SU-DHL-6 (cell line): ENCODE measurements at regions not wholly inside any gene's neighbourhood (a gene's known extent, or its start where the extent isn't known, plus 50 kb on each side); places are given as distances from the start of the nearest gene placed in this dataset.
"Not testable (repeated sequence)": the region's sequence is repeated elsewhere in the genome, so short reads cannot be mapped to it uniquely, and the experiment has no call there.

Experiments
- H2AFZ ChIP-seq: fragments of 200-600 bp; sonication (generic); 2 replicates; pipeline ENCODE4 v1.6.1; 2014; ENCODE audit warnings: low read depth, mild to moderate bottlenecking, moderate library complexity, mixed read lengths, antibody characterized with exemption, low read length; ENCODE audit not compliant: severe bottlenecking
- H3F3A ChIP-seq: fragments of 200-600 bp; shearing (Covaris generic); 2 replicates; pipeline ENCODE4 v1.6.0; 2016; ENCODE audit warnings: antibody characterized with exemption, mild to moderate bottlenecking; ENCODE audit not compliant: insufficient read depth
- H3K27ac ChIP-seq: fragments of 200-600 bp; sonication (generic); 2 replicates; pipeline ENCODE4 v1.5.1; 2016; ENCODE audit warnings: low read depth, mild to moderate bottlenecking, low read length, moderate library complexity, mixed read lengths
- H3K27me3 ChIP-seq: fragments of 200-600 bp; sonication (generic), shearing (Covaris generic); 2 replicates; pipeline ENCODE4 v1.6.0; 2014; ENCODE audit warnings: mild to moderate bottlenecking, low read length
- H3K36me3 ChIP-seq: fragments of 200-600 bp; sonication (generic); 2 replicates; pipeline ENCODE4 v1.6.1; 2014; ENCODE audit warnings: mild to moderate bottlenecking, low read length, mixed read lengths
- H3K4me2 ChIP-seq: fragments of 300-600, 200-600 bp; shearing (Covaris generic), sonication (generic); 2 replicates; pipeline ENCODE4 v1.6.0; 2014; ENCODE audit warnings: low read length, low read depth, mild to moderate bottlenecking; ENCODE audit not compliant: poor library complexity, severe bottlenecking
- H3K4me3 ChIP-seq: fragments of 200-600 bp; sonication (generic); 2 replicates; pipeline ENCODE4 v1.5.1; 2014; ENCODE audit warnings: antibody characterized with exemption, low read length, mild to moderate bottlenecking, mixed read lengths; ENCODE audit not compliant: insufficient read depth, poor library complexity, severe bottlenecking
- H3K79me2 ChIP-seq: fragments of 200-600 bp; sonication (generic); 2 replicates; pipeline ENCODE4 v1.6.1; 2014; ENCODE audit warnings: mild to moderate bottlenecking, low read length, moderate library complexity; ENCODE audit not compliant: insufficient read depth
- H3K9ac ChIP-seq: fragments of 200-600 bp; sonication (generic); 2 replicates; pipeline ENCODE4 v1.7.0; 2014; ENCODE audit warnings: mild to moderate bottlenecking, low read length
- H3K9me2 ChIP-seq: fragments of 200-600 bp; sonication (generic); replicated peaks from 2 replicates; pipeline ENCODE4 v1.6.1; 2014; ENCODE audit warnings: low read length; ENCODE audit not compliant: insufficient read depth
- H3K9me3 ChIP-seq: fragments of 200-600 bp; sonication (generic); 2 replicates; pipeline ENCODE4 v1.6.1; 2014; ENCODE audit warnings: low read length, mixed read lengths; ENCODE audit not compliant: insufficient read depth
- H4K20me1 ChIP-seq: fragments of 200-600 bp; sonication (generic); 2 replicates; pipeline ENCODE4 v1.6.1; 2014; ENCODE audit warnings: low read depth, mild to moderate bottlenecking, antibody characterized with exemption, low read length, moderate library complexity, mixed read lengths
- EZH2phosphoT487 ChIP-seq: fragments of 200-600 bp; sonication (generic), shearing (Covaris generic); conservative IDR thresholded peaks from 2 replicates; pipeline ENCODE4 v1.6.1; 2018; ENCODE audit warnings: mild to moderate bottlenecking, antibody characterized with exemption, low read length, moderate library complexity, mixed read lengths
- TF ChIP-seq, protein P1 (sequence below): fragments of 200-600 bp; sonication (generic); IDR thresholded peaks from one replicate; pipeline ENCODE4 v1.5.1; 2017; ENCODE audit warnings: antibody characterized with exemption, mild to moderate bottlenecking, low read length, moderate library complexity; ENCODE audit not compliant: insufficient read depth, poor library complexity, severe bottlenecking

GRCh38 chr11:134499990-134500389 lies 87.9 kb upstream of the B3GAT1 start:
- Histone ChIP-seq H3K9ac (no peak overlapping the region), H3K9me3 (no peaks in the 10 kb centered on the region), H3K4me3 (no peak overlapping the region), H3K9me2 (no peaks in the 10 kb centered on the region), H3K36me3 (no peaks in the 10 kb centered on the region), H3K79me2 (no peaks in the 10 kb centered on the region), H3K27ac (no peak overlapping the region), H3K4me2 (no peak overlapping the region), H3F3A (no peaks in the 10 kb centered on the region), H2AFZ (no peak overlapping the region), H3K27me3 (no peaks in the 10 kb centered on the region), H4K20me1 (no peaks in the 10 kb centered on the region)
- TF ChIP-seq, protein P1, sequence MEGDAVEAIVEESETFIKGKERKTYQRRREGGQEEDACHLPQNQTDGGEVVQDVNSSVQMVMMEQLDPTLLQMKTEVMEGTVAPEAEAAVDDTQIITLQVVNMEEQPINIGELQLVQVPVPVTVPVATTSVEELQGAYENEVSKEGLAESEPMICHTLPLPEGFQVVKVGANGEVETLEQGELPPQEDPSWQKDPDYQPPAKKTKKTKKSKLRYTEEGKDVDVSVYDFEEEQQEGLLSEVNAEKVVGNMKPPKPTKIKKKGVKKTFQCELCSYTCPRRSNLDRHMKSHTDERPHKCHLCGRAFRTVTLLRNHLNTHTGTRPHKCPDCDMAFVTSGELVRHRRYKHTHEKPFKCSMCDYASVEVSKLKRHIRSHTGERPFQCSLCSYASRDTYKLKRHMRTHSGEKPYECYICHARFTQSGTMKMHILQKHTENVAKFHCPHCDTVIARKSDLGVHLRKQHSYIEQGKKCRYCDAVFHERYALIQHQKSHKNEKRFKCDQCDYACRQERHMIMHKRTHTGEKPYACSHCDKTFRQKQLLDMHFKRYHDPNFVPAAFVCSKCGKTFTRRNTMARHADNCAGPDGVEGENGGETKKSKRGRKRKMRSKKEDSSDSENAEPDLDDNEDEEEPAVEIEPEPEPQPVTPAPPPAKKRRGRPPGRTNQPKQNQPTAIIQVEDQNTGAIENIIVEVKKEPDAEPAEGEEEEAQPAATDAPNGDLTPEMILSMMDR = no peak
- TF ChIP-seq EZH2phosphoT487 = no peak

- Histone ChIP-seq H3K4me2 (no peak overlapping the region), H3K9me3 (no peaks in the 10 kb centered on the region), H3F3A (no peaks in the 10 kb centered on the region), H3K9me2 (no peaks in the 10 kb centered on the region), H4K20me1 (no peaks in the 10 kb centered on the region), H3K79me2 (no peaks in the 10 kb centered on the region), H3K9ac (no peak overlapping the region), H3K27me3 (no peaks in the 10 kb centered on the region), H2AFZ (no peak overlapping the region), H3K27ac (no peak overlapping the region), H3K4me3 (no peak overlapping the region), H3K36me3 (no peaks in the 10 kb centered on the region)
- no peak for TF ChIP-seq EZH2phosphoT487
- TF ChIP-seq, protein P1 = no peak
Measured at GRCh38 chr11:134498326-134499139, 86.5 kb upstream of the B3GAT1 start.

DNA sequence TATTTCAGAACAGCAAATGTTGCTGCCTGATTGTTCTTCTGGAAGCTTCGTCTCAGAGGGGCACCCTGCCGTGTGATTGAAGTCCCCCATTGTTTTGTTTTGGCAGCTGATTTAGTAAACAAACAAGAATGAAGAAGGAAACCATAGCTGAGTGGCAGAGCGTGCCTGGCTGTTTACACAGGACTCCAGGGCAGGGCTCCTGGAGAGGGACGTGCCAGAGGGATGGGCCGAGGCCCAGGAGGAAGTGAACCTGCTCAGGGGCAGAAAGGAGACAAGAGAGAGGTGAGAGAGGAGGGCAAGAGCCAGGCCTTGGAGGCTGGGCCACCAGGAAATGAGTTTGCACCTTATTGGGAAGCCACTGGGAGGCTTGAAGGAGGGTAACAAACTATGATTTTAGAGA lies 85.5 kb upstream of the B3GAT1 start:
- Histone ChIP-seq H3K9ac (no peak overlapping the region), H3K4me2 (no peak overlapping the region), H4K20me1 (no peaks in the 10 kb centered on the region), H3K27me3 (no peaks in the 10 kb centered on the region), H3K9me3 (no peaks in the 10 kb centered on the region), H2AFZ (no peak overlapping the region), H3K27ac (no peak overlapping the region), H3K4me3 (no peak overlapping the region), H3K9me2 (no peaks in the 10 kb centered on the region), H3K79me2 (no peaks in the 10 kb centered on the region), H3F3A (no peaks in the 10 kb centered on the region), H3K36me3 (no peaks in the 10 kb centered on the region)
- TF ChIP-seq, protein P1 = no peak
- no peak for TF ChIP-seq EZH2phosphoT487

DNA sequence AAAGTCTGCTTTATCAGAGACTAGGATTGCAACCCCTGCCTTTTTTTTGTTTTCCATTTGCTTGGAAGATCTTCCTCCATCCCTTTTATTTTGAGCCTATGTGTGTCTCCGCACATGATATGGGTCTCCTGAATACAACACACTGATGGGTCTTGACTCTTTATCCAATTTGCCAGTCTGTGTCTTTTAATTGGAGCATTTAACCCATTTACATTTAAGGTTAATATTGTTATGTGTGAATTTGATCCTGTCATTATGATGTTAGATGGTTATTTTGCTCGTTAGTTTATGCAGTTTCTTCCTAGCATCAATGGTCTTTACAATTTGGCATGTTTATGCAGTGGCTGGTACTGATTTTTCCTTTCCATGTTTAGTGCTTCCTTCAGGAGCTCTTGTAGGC lies 84.0 kb upstream of the B3GAT1 start:
- H3K4me3 ChIP-seq, H3K4me2 ChIP-seq, H3K9ac ChIP-seq, H3K9me3 ChIP-seq, H2AFZ ChIP-seq, H3K36me3 ChIP-seq, H3K27ac ChIP-seq, H3K9me2 ChIP-seq, H4K20me1 ChIP-seq, H3F3A ChIP-seq, H3K27me3 ChIP-seq, H3K79me2 ChIP-seq: not testable (repeated sequence)

DNA sequence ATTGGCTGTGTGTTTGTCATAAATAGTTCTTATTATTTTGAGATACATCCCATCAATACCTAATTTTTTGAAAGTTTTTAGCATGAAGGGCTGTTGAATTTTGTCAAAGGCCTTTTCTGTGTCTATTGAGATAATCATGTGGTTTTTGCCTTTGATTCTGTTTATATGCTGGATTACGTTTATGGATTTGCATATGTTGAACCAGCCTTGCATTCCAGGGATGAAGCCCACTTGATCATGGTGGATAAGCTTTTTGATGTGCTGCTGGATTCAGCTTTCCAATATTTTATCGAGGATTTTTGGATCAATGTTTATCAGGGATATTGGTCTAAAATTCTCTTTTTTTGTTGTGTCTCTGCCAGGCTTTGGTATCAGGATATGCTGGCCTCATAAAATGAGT lies 82.4 kb upstream of the B3GAT1 start:
- not testable (repeated sequence) for H3K9me2 ChIP-seq, H3K27me3 ChIP-seq, H3F3A ChIP-seq, H3K27ac ChIP-seq, H3K4me2 ChIP-seq, H3K9ac ChIP-seq, H4K20me1 ChIP-seq, H3K4me3 ChIP-seq, H3K79me2 ChIP-seq, H2AFZ ChIP-seq, H3K9me3 ChIP-seq, H3K36me3 ChIP-seq

DNA sequence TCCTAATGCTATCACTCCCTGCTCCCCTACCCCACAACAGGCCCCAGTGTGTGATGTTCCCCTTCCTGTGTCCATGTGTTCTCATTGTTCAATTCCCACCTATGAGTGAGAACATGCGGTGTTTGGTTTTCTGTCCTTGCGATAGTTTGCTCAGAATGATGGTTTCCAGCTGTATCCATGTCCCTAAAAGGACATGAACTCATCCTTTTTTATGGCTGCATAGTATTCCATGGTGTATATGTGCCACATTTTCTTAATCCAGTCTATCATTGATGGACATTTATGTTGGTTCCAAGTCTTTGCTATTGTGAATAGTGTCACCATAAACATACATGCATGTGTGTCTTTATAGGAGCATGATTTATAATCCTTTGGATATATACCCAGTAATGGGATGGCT lies 80.4 kb upstream of the B3GAT1 start:
- not testable (repeated sequence) for H3K36me3 ChIP-seq

More for the DNA sequence above, 80.4 kb upstream of the B3GAT1 start:
- H3K9me3 ChIP-seq, H3K4me3 ChIP-seq, H2AFZ ChIP-seq, H4K20me1 ChIP-seq, H3K9me2 ChIP-seq, H3K27me3 ChIP-seq, H3F3A ChIP-seq, H3K79me2 ChIP-seq, H3K9ac ChIP-seq, H3K27ac ChIP-seq, H3K4me2 ChIP-seq: not testable (repeated sequence)
